MCF 10A (cell line): ENCODE measurements at regions not wholly inside any gene's neighbourhood (a gene's known extent, or its start where the extent isn't known, plus 50 kb on each side); places are given as distances from the start of the nearest gene placed in this dataset.

Source experiments
- BruUV-seq: library from RNA; stranded (reverse); fragments of 400-500 nt; replicated peaks from 2 replicates; lab custom pipeline; 2021; lab: Mats Ljungman, UMichigan
- CTCF ChIA-PET: fragments of 300-600 bp; sonication (Branson Sonifier 250); formaldehyde crosslinking; extraction: SDS; loops from one replicate; lab custom pipeline; 2021; ENCODE audit warnings: antibody characterized with exemption, inconsistent platforms; lab: Yijun Ruan, JAX
- POLR2A ChIA-PET: fragments of 300-600, 350-650 bp; sonication (Branson Sonifier 250); formaldehyde crosslinking; extraction: SDS; loops from one replicate; lab custom pipeline; 2020; ENCODE audit warnings: antibody characterized with exemption, inconsistent platforms; lab: Yijun Ruan, JAX
- DNase-seq: peaks from one replicate; pipeline ENCODE4 v3.0.0-alpha.2; 2018; ENCODE audit not compliant: unreplicated experiment
- H3K27ac Mint-ChIP-seq: one replicate; pipeline ENCODE4 v1.8.0; 2022; ENCODE audit warnings: mild to moderate bottlenecking, low read depth, mixed read lengths; ENCODE audit not compliant: unreplicated experiment
- H3K27me3 Mint-ChIP-seq: one replicate; pipeline ENCODE4 v1.8.0; 2022; ENCODE audit warnings: mixed read lengths; ENCODE audit not compliant: insufficient read depth, unreplicated experiment
- H3K36me3 Mint-ChIP-seq: one replicate; pipeline ENCODE4 v1.8.0; 2022; ENCODE audit warnings: mild to moderate bottlenecking, moderate library complexity, mixed read lengths; ENCODE audit not compliant: insufficient read depth, unreplicated experiment
- H3K4me1 Mint-ChIP-seq: one replicate; pipeline ENCODE4 v1.8.0; 2022; ENCODE audit warnings: mixed read lengths; ENCODE audit not compliant: insufficient read depth, unreplicated experiment
- H3K4me3 Mint-ChIP-seq: one replicate; pipeline ENCODE4 v1.8.0; 2022; ENCODE audit warnings: mild to moderate bottlenecking, moderate library complexity, mixed read lengths; ENCODE audit not compliant: unreplicated experiment
- H3K9me3 Mint-ChIP-seq: one replicate; pipeline ENCODE4 v1.8.0; 2022; ENCODE audit warnings: mixed read lengths; ENCODE audit not compliant: unreplicated experiment
- intact Hi-C: fragments of 100-400 bp; cut with micrococcal nuclease; formaldehyde crosslinking; loops from 2 replicates; pipeline ENCODE4 v1.14.1; 2022
- TF ChIP-seq, protein P1 (sequence below): fragments of 200-600 bp; IDR thresholded peaks from one replicate; pipeline ENCODE4 v1.8.0; 2022; ENCODE audit warnings: antibody characterized with exemption, mild to moderate bottlenecking; ENCODE audit not compliant: unreplicated experiment

DNA sequence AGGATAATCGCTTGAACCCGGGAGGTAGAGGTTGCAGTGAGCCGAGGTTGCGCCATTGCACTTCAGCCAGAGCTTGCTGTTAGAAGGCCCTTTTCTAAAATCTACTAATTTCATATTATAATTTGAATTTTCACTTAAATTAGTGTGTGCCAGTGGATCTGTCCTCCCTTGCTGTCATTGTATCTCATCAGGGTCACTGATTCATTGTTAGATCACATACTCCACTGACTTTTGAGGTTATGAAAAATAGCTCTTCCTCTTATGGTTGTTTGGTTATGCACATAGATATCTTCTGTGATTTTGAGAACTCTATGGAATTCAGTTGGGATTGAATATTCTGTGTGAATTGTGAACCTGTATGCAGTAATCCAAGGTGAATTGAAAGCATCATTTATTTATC, 53.1 kb upstream of the TULP4 start:
- Mint-ChIP-seq H3K4me1 (peaks cover 11% of the 10 kb centered on the region), H3K27me3 (no peaks in the 10 kb centered on the region), H3K36me3 (no peaks in the 10 kb centered on the region), H3K27ac (no peak overlapping the region), H3K4me3 (no peak overlapping the region), H3K9me3 (no peaks in the 10 kb centered on the region)
- CTCF ChIA-PET: interaction anchor here (1.2 kb wide), 1 partner anchor 341 kb away, joined by 5 read pairs; no protein-coding TSS in a partner anchor
- no peak for DNase-seq
- intact Hi-C loops: no loop called here
- TF ChIP-seq, protein P1, sequence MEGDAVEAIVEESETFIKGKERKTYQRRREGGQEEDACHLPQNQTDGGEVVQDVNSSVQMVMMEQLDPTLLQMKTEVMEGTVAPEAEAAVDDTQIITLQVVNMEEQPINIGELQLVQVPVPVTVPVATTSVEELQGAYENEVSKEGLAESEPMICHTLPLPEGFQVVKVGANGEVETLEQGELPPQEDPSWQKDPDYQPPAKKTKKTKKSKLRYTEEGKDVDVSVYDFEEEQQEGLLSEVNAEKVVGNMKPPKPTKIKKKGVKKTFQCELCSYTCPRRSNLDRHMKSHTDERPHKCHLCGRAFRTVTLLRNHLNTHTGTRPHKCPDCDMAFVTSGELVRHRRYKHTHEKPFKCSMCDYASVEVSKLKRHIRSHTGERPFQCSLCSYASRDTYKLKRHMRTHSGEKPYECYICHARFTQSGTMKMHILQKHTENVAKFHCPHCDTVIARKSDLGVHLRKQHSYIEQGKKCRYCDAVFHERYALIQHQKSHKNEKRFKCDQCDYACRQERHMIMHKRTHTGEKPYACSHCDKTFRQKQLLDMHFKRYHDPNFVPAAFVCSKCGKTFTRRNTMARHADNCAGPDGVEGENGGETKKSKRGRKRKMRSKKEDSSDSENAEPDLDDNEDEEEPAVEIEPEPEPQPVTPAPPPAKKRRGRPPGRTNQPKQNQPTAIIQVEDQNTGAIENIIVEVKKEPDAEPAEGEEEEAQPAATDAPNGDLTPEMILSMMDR: no peak
- POLR2A ChIA-PET: interaction anchor here (0.5 to 2.2 kb wide), 4 partner anchors 10 to 41 kb away, joined by 3 to 5 read pairs (median 4); no protein-coding TSS in a partner anchor
- BruUV-seq: no TSS peak

DNA sequence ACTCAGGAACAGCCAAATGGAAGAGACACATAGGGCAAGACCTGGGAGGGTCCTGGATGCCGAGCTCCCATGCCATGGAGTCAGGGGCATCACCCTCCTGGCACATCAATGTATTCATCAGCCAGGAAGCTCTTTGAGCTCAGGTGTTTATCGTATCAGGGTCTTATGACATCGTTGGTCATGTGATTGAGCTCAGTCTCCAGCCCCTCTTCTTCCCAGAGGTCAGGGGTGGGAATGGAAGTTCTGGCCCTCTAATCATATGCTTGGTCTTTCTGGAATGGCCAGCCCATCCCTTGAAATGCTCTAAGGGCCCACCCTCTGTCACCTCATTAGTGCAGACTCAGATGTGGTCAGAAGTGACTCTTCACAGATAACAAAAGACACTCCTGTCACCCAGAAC, 52.4 kb upstream of the TULP4 start:
- DNase-seq: no peak
- no peak overlapping the region for H3K4me3 Mint-ChIP-seq
- ChIA-PET CTCF (interaction anchor here (1.2 kb wide), 1 partner anchor 340 kb away, joined by 5 read pairs; no protein-coding TSS in a partner anchor), POLR2A (interaction anchor here (0.6 to 2.2 kb wide), 2 partner anchors 10 to 19 kb away, joined by 3 to 5 read pairs; no protein-coding TSS in a partner anchor)
- H3K9me3 Mint-ChIP-seq: no peaks in the 10 kb centered on the region
- intact Hi-C loops: no loop called here
- no peak overlapping the region for H3K27ac Mint-ChIP-seq
- peaks cover 11% of the 10 kb centered on the region for H3K4me1 Mint-ChIP-seq
- no TSS peak for BruUV-seq
- no peaks in the 10 kb centered on the region for H3K36me3 Mint-ChIP-seq
- TF ChIP-seq, protein P1: no peak
- H3K27me3 Mint-ChIP-seq: no peaks in the 10 kb centered on the region

DNA sequence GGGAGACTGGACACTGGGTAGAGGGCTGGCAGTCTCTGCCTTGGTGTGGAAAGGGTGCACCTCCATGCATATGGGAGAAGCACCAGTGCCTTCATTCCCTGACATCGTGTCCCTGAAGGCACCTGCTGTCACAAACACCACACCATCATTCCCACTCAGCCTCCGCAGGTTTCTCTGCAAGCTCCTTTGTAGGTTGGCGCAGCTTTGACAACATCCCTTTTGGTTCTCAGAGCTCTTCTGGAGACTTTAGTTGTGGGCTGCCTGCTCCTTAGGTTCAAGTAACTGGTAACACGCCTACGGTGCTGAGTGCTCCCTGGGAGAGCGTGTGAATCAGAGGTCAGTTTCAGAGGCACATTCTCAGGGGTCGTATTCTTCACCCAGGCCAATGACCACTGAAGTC, 50.2 kb upstream of the TULP4 start:
- BruUV-seq: no TSS peak
- Mint-ChIP-seq H3K27me3 (no peaks in the 10 kb centered on the region), H3K36me3 (no peaks in the 10 kb centered on the region), H3K27ac (no peak overlapping the region), H3K4me3 (no peak overlapping the region), H3K9me3 (no peaks in the 10 kb centered on the region), H3K4me1 (peaks cover 5% of the 10 kb centered on the region)
- ChIA-PET POLR2A (no interaction called here), CTCF (no interaction called here)
- no peak for DNase-seq
- TF ChIP-seq, protein P1: no peak
- intact Hi-C loops: no loop called here
